Upper lobe of left lung (tissue), 4 donors: ENCODE measurements at regions not wholly inside any gene's neighbourhood (a gene's known extent, or its start where the extent isn't known, plus 50 kb on each side); places are given as distances from the start of the nearest gene placed in this dataset.

Experiments
- CTCF ChIP-seq, 6 experiments: fragments of 450-650 bp in 4 of 6; fragments of 200-600 bp in 2 of 6; sonication (generic) in 2 of 6; IDR thresholded peaks; one replicate each; pipeline ENCODE4 v1.5.1; 2016 to 2019; ENCODE audit warnings: antibody characterized with exemption in 6 of 6
- EP300 ChIP-seq, 4 donors: sonication (generic); formaldehyde crosslinking; IDR thresholded peaks; one replicate each; pipeline ENCODE4 v1.5.1; 2017; ENCODE audit warnings: antibody characterized with exemption in 4 of 4, control low read depth in 2 of 4
- POLR2A ChIP-seq, 4 donors: fragments of 450-650 bp; IDR thresholded peaks; one replicate each; pipeline ENCODE4 v1.5.1; 2016 to 2017; ENCODE audit warnings: antibody characterized with exemption in 4 of 4, mild to moderate bottlenecking in 2 of 4

GRCh38 chrX:116607776-116608175 lies 145.0 kb upstream of the CT83 start:
- TF ChIP-seq CTCF (IDR thresholded peaks at IDR 0.05) (no peak), POLR2A (IDR thresholded peaks at IDR 0.05) (no peak), EP300 (IDR thresholded peaks at IDR 0.05) (no peak)
